Activated B cell treated with CpG ODN at 0.5 μM for 24 hours (primary cell): ENCODE measurements at regions not wholly inside any gene's neighbourhood (a gene's known extent, or its start where the extent isn't known, plus 50 kb on each side); places are given as distances from the start of the nearest gene placed in this dataset.

Experiments
- ATAC-seq: fragments of 200-7000 bp; cut with Tn5 transposase; one replicate; pipeline ENCODE4 v1.10.0; 2021; ENCODE audit warnings: low read depth, mild to moderate bottlenecking, moderate library complexity
- CTCF ChIA-PET: fragments of 350-600 bp; sonication (Branson Sonifier 250); formaldehyde crosslinking; loops from one replicate; lab custom pipeline; 2021; ENCODE audit warnings: antibody characterized with exemption; lab: Charles Lee
- POLR2A ChIA-PET: fragments of 350-600 bp; sonication (Branson Sonifier 250); formaldehyde crosslinking; loops from one replicate; lab custom pipeline; 2021; ENCODE audit warnings: antibody characterized with exemption; lab: Charles Lee
- DNase-seq: peaks from one replicate; pipeline ENCODE4 v3.0.0; 2022
- H3K27ac Mint-ChIP-seq: one replicate; pipeline ENCODE4 v1.8.0; 2020; ENCODE audit warnings: mixed read lengths
- H3K27me3 Mint-ChIP-seq: one replicate; pipeline ENCODE4 v1.8.0; 2021; ENCODE audit warnings: mixed read lengths
- H3K36me3 Mint-ChIP-seq: one replicate; pipeline ENCODE4 v1.8.0; 2021; ENCODE audit warnings: low read depth, mixed read lengths
- H3K4me1 Mint-ChIP-seq: one replicate; pipeline ENCODE4 v1.8.0; 2021; ENCODE audit warnings: mixed read lengths
- H3K4me3 Mint-ChIP-seq: one replicate; pipeline ENCODE4 v1.8.0; 2020; ENCODE audit warnings: mild to moderate bottlenecking, mixed read lengths
- H3K9me3 Mint-ChIP-seq: one replicate; pipeline ENCODE4 v1.8.0; 2020; ENCODE audit warnings: mixed read lengths
- CTCF ChIP-seq: fragments of 200-600 bp; IDR thresholded peaks from one replicate; pipeline ENCODE4 v1.8.0; 2022; ENCODE audit warnings: antibody characterized with exemption, mild to moderate bottlenecking
- intact Hi-C: fragments of 100-400 bp; cut with micrococcal nuclease; formaldehyde crosslinking; loops from one replicate; pipeline ENCODE4 v1.15.1; 2024

GRCh38 chr10:29021591-29021990, 267.3 kb upstream of the LYZL1 start:
- ChIA-PET CTCF (no interaction called here), POLR2A (no interaction called here)
- ATAC-seq (no peak), DNase-seq (no peak)
- intact Hi-C loops = no loop called here
- H3K9me3 Mint-ChIP-seq = no peaks in the 10 kb centered on the region
- TF ChIP-seq CTCF = no peak
- no peaks in the 10 kb centered on the region for H3K36me3 Mint-ChIP-seq
- H3K4me3 Mint-ChIP-seq = no peak overlapping the region
- H3K27ac Mint-ChIP-seq = no peak overlapping the region
- no peaks in the 10 kb centered on the region for H3K4me1 Mint-ChIP-seq
- no peaks in the 10 kb centered on the region for H3K27me3 Mint-ChIP-seq

GRCh38 chr10:29022513-29022912, 266.4 kb upstream of the LYZL1 start:
- no peak for ATAC-seq

GRCh38 chr10:29023678-29024077, 265.2 kb upstream of the LYZL1 start:
- intact Hi-C loops = no loop called here
- ATAC-seq (no peak), DNase-seq (no peak)
- no peak overlapping the region for H3K27ac Mint-ChIP-seq
- no peaks in the 10 kb centered on the region for H3K9me3 Mint-ChIP-seq
- no peak for TF ChIP-seq CTCF
- H3K4me1 Mint-ChIP-seq = no peaks in the 10 kb centered on the region
- H3K4me3 Mint-ChIP-seq = no peak overlapping the region
- H3K27me3 Mint-ChIP-seq = no peaks in the 10 kb centered on the region
- ChIA-PET POLR2A (no interaction called here), CTCF (no interaction called here)
- H3K36me3 Mint-ChIP-seq = no peaks in the 10 kb centered on the region

More at GRCh38 chr10:29022513-29022912, 266.4 kb upstream of the LYZL1 start:
- no peaks in the 10 kb centered on the region for H3K9me3 Mint-ChIP-seq
- ChIA-PET POLR2A (no interaction called here), CTCF (no interaction called here)
- TF ChIP-seq CTCF = no peak
- no peak overlapping the region for H3K27ac Mint-ChIP-seq
- intact Hi-C loops = no loop called here
- H3K4me3 Mint-ChIP-seq = no peak overlapping the region
- H3K4me1 Mint-ChIP-seq = no peaks in the 10 kb centered on the region
- no peaks in the 10 kb centered on the region for H3K27me3 Mint-ChIP-seq
- no peaks in the 10 kb centered on the region for H3K36me3 Mint-ChIP-seq
- DNase-seq = no peak

- TF ChIP-seq CTCF = no peak
- no peaks in the 10 kb centered on the region for H3K27me3 Mint-ChIP-seq
- no peak overlapping the region for H3K27ac Mint-ChIP-seq
- no peaks in the 10 kb centered on the region for H3K4me1 Mint-ChIP-seq
- no peak overlapping the region for H3K4me3 Mint-ChIP-seq
- DNase-seq (no peak), ATAC-seq (no peak)
- ChIA-PET CTCF (no interaction called here), POLR2A (no interaction called here)
- H3K36me3 Mint-ChIP-seq = no peaks in the 10 kb centered on the region
- no peaks in the 10 kb centered on the region for H3K9me3 Mint-ChIP-seq
- intact Hi-C loops = no loop called here
Measured at GRCh38 chr10:29026065-29026797, 262.6 kb upstream of the LYZL1 start.

GRCh38 chr10:29026802-29027580, 261.9 kb upstream of the LYZL1 start:
- H3K27me3 Mint-ChIP-seq = no peaks in the 10 kb centered on the region
- H3K9me3 Mint-ChIP-seq = no peaks in the 10 kb centered on the region
- H3K4me3 Mint-ChIP-seq = no peak overlapping the region
- H3K4me1 Mint-ChIP-seq = no peaks in the 10 kb centered on the region
- H3K27ac Mint-ChIP-seq = no peak overlapping the region
- no peaks in the 10 kb centered on the region for H3K36me3 Mint-ChIP-seq
- DNase-seq (no peak), ATAC-seq (no peak)
- no peak for TF ChIP-seq CTCF
- ChIA-PET POLR2A (no interaction called here), CTCF (no interaction called here)
- intact Hi-C loops = no loop called here
